Esophagus squamous epithelium (tissue), 5 donors: ENCODE measurements at regions not wholly inside any gene's neighbourhood (a gene's known extent, or its start where the extent isn't known, plus 50 kb on each side); places are given as distances from the start of the nearest gene placed in this dataset.

ENCODE experiments used
- DNase-seq: peaks from one replicate; lab custom pipeline; 2025; lab: John Stamatoyannopoulos, UW
- H3K27ac ChIP-seq, 4 donors: fragments of 200-600 bp; sonication (generic); one replicate each; pipeline ENCODE4 v1.5.1; 2016 to 2019; ENCODE audit warnings: mild to moderate bottlenecking in 1 of 4
- H3K27me3 ChIP-seq, 4 donors: fragments of 200-600 bp; sonication (generic); 1 replicate in 3 of 4; 2 replicates in 1 of 4; pipeline versions ENCODE4 v1.5.1 to v1.6.0; 2017 to 2021; ENCODE audit warnings: antibody characterized with exemption in 1 of 4
- H3K36me3 ChIP-seq, 3 donors: fragments of 200-600 bp; sonication (generic); one replicate each; pipeline ENCODE4 v1.5.1; 2016 to 2019
- H3K4me1 ChIP-seq, 3 donors: fragments of 200-600 bp; sonication (generic); one replicate each; pipeline ENCODE4 v1.5.1; 2017 to 2019
- H3K4me3 ChIP-seq, 4 donors: fragments of 200-600 bp; sonication (generic); 1 replicate in 3 of 4; 2 replicates in 1 of 4; pipeline ENCODE4 v1.5.1; 2016 to 2019; ENCODE audit warnings: mild to moderate bottlenecking in 2 of 4, moderate library complexity in 1 of 4
- H3K9me3 ChIP-seq, 3 donors: fragments of 200-600 bp; sonication (generic); one replicate each; pipeline ENCODE4 v1.5.1; 2016 to 2019
- POLR2A ChIP-seq, 4 donors: fragments of 450-650 bp; IDR thresholded peaks; one replicate each; pipeline ENCODE4 v1.6.1; 2017; ENCODE audit warnings: antibody characterized with exemption in 4 of 4, mild to moderate bottlenecking in 4 of 4, moderate library complexity in 3 of 4
- WGBS, 2 donors: methylation state at CpG; one replicate each; pipeline ENCODE4 v1.1.5; 2018; 5-methylcytosine and 5-hydroxymethylcytosine counted together
- intact Hi-C: fragments of 100-400 bp; cut with DNase I; formaldehyde crosslinking; loops from one replicate; pipeline ENCODE4 v1.15.0; 2022
- TF ChIP-seq, protein P1 (sequence below), 6 experiments: fragments of 450-650 bp in 4 of 6; fragments of 200-600 bp in 2 of 6; sonication (generic) in 2 of 6; IDR thresholded peaks; one replicate each; pipeline ENCODE4 v1.5.1; 2016 to 2019; ENCODE audit warnings: antibody characterized with exemption in 6 of 6, mild to moderate bottlenecking in 4 of 6, moderate library complexity in 4 of 6
- donor health status: DM: yes; HTN: yes; CAD: no.

DNA sequence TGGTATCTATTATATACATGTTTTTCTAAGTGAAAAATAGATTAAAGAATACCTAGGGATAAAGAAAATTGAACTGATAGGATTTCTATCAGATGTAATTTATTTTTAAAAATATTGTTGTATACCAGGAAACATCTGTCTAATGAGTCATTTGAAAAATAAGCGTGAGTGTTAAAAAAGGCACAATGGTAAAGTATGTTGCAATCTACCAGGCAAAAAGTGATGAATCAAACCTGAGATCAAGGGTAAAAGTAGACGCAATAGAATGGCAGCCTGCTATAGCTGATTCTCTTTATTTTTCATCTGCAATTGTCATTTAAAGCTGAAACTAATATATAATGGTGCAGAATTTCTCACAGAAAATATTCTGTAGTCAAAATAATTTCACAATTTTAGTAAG, 1119.6 kb downstream of the PCDH18 start:
- Histone ChIP-seq H3K4me3 (no peak overlapping the region), H3K4me1 (no peaks in the 10 kb centered on the region), H3K9me3 (no peaks in the 10 kb centered on the region), H3K27me3 (no peaks in the 10 kb centered on the region), H3K27ac (no peak overlapping the region), H3K36me3 (no peaks in the 10 kb centered on the region)
- intact Hi-C loops: no loop called here
- TF ChIP-seq, protein P1, sequence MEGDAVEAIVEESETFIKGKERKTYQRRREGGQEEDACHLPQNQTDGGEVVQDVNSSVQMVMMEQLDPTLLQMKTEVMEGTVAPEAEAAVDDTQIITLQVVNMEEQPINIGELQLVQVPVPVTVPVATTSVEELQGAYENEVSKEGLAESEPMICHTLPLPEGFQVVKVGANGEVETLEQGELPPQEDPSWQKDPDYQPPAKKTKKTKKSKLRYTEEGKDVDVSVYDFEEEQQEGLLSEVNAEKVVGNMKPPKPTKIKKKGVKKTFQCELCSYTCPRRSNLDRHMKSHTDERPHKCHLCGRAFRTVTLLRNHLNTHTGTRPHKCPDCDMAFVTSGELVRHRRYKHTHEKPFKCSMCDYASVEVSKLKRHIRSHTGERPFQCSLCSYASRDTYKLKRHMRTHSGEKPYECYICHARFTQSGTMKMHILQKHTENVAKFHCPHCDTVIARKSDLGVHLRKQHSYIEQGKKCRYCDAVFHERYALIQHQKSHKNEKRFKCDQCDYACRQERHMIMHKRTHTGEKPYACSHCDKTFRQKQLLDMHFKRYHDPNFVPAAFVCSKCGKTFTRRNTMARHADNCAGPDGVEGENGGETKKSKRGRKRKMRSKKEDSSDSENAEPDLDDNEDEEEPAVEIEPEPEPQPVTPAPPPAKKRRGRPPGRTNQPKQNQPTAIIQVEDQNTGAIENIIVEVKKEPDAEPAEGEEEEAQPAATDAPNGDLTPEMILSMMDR (IDR thresholded peaks at IDR 0.05): no peak
- TF ChIP-seq POLR2A (IDR thresholded peaks at IDR 0.05): no peak
- no peak for DNase-seq
- 27 to 31% methylated on average over 2 of the region's 2 CpGs for WGBS, 2 donors

- 70 to 75% methylated on average over 5 of the region's 5 CpGs for WGBS, 2 donors
- H3K36me3 ChIP-seq: no peaks in the 10 kb centered on the region
- no peaks in the 10 kb centered on the region for H3K4me1 ChIP-seq
- TF ChIP-seq POLR2A (IDR thresholded peaks at IDR 0.05): no peak
- TF ChIP-seq, protein P1 (IDR thresholded peaks at IDR 0.05): no peak
- no peak overlapping the region for H3K4me3 ChIP-seq
- peaks cover 0 to 4% (median 0%) of the 10 kb centered on the region in 3 donors for H3K9me3 ChIP-seq
- H3K27ac ChIP-seq: no peak overlapping the region
- no peaks in the 10 kb centered on the region for H3K27me3 ChIP-seq
- intact Hi-C loops: no loop called here
- no peak for DNase-seq
Observed at GRCh38 chr4:136400829-136401228, 1131.5 kb downstream of the PCDH18 start.

DNA sequence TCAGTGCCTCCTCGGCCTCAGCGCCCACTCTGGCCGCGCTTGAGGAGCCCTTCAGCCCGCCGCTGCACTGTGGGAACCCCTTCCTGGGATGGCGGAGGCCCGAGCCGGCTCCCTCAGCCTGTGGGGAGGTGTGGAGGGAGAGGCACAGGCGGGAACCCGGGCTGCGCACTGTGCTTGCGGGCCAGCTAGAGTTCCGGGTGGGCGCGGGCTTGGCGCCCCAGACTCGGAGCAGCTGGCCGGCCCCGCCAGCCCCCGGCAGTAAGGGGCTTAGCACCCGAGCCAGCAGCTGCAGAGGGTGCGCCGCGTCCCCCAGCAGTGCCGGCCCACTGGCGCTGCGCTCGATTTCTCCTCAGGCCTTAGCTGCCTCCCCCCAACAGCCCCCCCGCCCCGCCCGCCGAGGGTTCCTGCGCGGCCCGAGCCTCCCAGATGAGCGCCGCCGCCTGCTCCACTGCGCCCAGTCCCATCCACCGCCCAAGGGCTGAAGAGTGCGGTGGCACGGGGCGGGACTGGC, 1137.0 kb downstream of the PCDH18 start:
- Histone ChIP-seq H3K27ac (no peak overlapping the region), H3K9me3 (peaks cover 0 to 10% (median 0%) of the 10 kb centered on the region in 3 donors), H3K4me1 (no peaks in the 10 kb centered on the region), H3K27me3 (no peaks in the 10 kb centered on the region), H3K4me3 (no peak overlapping the region), H3K36me3 (no peaks in the 10 kb centered on the region)
- WGBS, 2 donors: 50 to 85% methylated on average over 2 to 4 of the region's 44 CpGs
- no peak for DNase-seq
- intact Hi-C loops: no loop called here
- TF ChIP-seq POLR2A (IDR thresholded peaks at IDR 0.05): no peak
- TF ChIP-seq, protein P1 (IDR thresholded peaks at IDR 0.05): no peak

- Histone ChIP-seq H3K9me3 (peaks cover 0 to 10% (median 0%) of the 10 kb centered on the region in 3 donors), H3K36me3 (no peaks in the 10 kb centered on the region), H3K27ac (no peak overlapping the region), H3K27me3 (no peaks in the 10 kb centered on the region), H3K4me1 (no peaks in the 10 kb centered on the region), H3K4me3 (no peak overlapping the region)
- no peak for DNase-seq
- TF ChIP-seq, protein P1 (IDR thresholded peaks at IDR 0.05): no peak
- no peak for TF ChIP-seq POLR2A (IDR thresholded peaks at IDR 0.05)
- intact Hi-C loops: no loop called here
Observed at GRCh38 chr4:136392576-136392975, 1139.7 kb downstream of the PCDH18 start.

GRCh38 chr4:136390824-136391223, 1141.5 kb downstream of the PCDH18 start:
- Histone ChIP-seq H3K27ac (no peak overlapping the region), H3K36me3 (no peaks in the 10 kb centered on the region), H3K27me3 (no peaks in the 10 kb centered on the region), H3K4me1 (no peaks in the 10 kb centered on the region), H3K4me3 (no peak overlapping the region), H3K9me3 (peaks cover 0 to 6% (median 0%) of the 10 kb centered on the region in 3 donors)
- intact Hi-C loops: no loop called here
- TF ChIP-seq POLR2A (IDR thresholded peaks at IDR 0.05): no peak
- TF ChIP-seq, protein P1 (IDR thresholded peaks at IDR 0.05): no peak
- DNase-seq: no peak
- 90 to 97% methylated on average over 1 of the region's 1 CpG for WGBS, 2 donors
